ENCODE measurements at regions not wholly inside any gene's neighbourhood (a gene's known extent, or its start where the extent isn't known, plus 50 kb on each side); places are given as distances from the start of the nearest gene placed in this dataset.

DNA sequence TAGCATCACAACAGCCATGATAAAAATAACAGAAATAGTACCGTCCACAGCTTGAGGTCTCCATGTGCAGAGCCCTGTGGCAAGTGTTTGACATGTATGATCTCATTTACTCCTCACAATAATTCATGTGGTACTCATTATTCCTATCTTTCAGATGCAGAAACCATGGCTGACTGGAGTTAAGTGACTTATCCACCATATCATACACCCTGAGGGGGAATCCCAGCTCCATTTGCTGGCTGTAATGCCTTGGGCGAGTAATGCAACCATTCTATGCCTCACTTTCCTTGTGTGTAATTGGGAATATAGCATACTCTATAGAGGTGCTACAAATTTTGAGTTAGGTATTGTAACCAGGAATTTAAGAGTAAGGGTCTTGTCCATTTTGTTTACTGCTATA lies 347.0 kb upstream of the CLINT1 start:
- TF ChIP-seq, protein P1, sequence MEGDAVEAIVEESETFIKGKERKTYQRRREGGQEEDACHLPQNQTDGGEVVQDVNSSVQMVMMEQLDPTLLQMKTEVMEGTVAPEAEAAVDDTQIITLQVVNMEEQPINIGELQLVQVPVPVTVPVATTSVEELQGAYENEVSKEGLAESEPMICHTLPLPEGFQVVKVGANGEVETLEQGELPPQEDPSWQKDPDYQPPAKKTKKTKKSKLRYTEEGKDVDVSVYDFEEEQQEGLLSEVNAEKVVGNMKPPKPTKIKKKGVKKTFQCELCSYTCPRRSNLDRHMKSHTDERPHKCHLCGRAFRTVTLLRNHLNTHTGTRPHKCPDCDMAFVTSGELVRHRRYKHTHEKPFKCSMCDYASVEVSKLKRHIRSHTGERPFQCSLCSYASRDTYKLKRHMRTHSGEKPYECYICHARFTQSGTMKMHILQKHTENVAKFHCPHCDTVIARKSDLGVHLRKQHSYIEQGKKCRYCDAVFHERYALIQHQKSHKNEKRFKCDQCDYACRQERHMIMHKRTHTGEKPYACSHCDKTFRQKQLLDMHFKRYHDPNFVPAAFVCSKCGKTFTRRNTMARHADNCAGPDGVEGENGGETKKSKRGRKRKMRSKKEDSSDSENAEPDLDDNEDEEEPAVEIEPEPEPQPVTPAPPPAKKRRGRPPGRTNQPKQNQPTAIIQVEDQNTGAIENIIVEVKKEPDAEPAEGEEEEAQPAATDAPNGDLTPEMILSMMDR (conservative IDR thresholded peaks at IDR 0.05) = no peak
- no peak for TF ChIP-seq EZH2 (IDR thresholded peaks at IDR 0.05; ENCODE audit: low read depth)
